IMR-90 (cell line): ENCODE measurements at regions not wholly inside any gene's neighbourhood (a gene's known extent, or its start where the extent isn't known, plus 50 kb on each side); places are given as distances from the start of the nearest gene placed in this dataset.

Source experiments
- ATAC-seq: fragments of 200-7000 bp; cut with Tn5 transposase; 2 replicates; pipeline ENCODE4 v1.9.1; 2020; ENCODE audit warnings: low read depth, mild to moderate bottlenecking, moderate library complexity
- BruUV-seq: library from RNA; stranded (reverse); fragments of 400-500 nt; replicated peaks from 2 replicates; lab custom pipeline; 2021; lab: Mats Ljungman, UMichigan
- CTCF ChIA-PET: fragments of 300-600 bp; formaldehyde crosslinking; extraction: SDS; loops from one replicate; lab custom pipeline; 2021; ENCODE audit warnings: antibody characterized with exemption; lab: Yijun Ruan, JAX
- POLR2A ChIA-PET: fragments of 300-600 bp; sonication (Branson Sonifier 250); formaldehyde crosslinking; loops from one replicate; lab custom pipeline; 2022; ENCODE audit warnings: antibody characterized with exemption; ENCODE audit not compliant: unreplicated experiment; lab: Charles Lee
- DNase-seq: peaks from one replicate; pipeline ENCODE4 v3.0.0; 2013
- H2AFZ ChIP-seq: replicated peaks from 2 replicates; pipeline ENCODE3; 2013; ENCODE audit warnings: low read length, mild to moderate bottlenecking; ENCODE audit not compliant: poor library complexity
- H2AK5ac ChIP-seq: 2 replicates; pipeline ENCODE4 v1.6.1; 2013; ENCODE audit warnings: low read depth, low read length, inconsistent platforms
- H2AK9ac ChIP-seq: replicated peaks from 2 replicates; pipeline ENCODE3; 2013; ENCODE audit warnings: mild to moderate bottlenecking, low read depth, low read length, moderate library complexity; ENCODE audit not compliant: poor library complexity
- H2BK120ac ChIP-seq: 2 replicates; pipeline ENCODE4 v1.6.1; 2013; ENCODE audit warnings: low read depth, low read length, inconsistent platforms
- H2BK15ac ChIP-seq: 3 replicates; pipeline ENCODE4 v1.6.1; 2013; ENCODE audit warnings: low read depth, low read length, inconsistent platforms
- H2BK20ac ChIP-seq: 2 replicates; pipeline ENCODE4 v1.6.1; 2013; ENCODE audit warnings: low read depth, mild to moderate bottlenecking, inconsistent platforms, low read length, moderate library complexity
- H2BK5ac ChIP-seq: 2 replicates; pipeline ENCODE4 v1.6.1; 2013; ENCODE audit warnings: mild to moderate bottlenecking, low read depth, low read length, inconsistent platforms; ENCODE audit not compliant: poor library complexity, severe bottlenecking
- H3K14ac ChIP-seq: replicated peaks from 2 replicates; pipeline ENCODE4 v1.6.1; 2013; ENCODE audit warnings: low read depth, low read length, inconsistent platforms
- H3K18ac ChIP-seq: 2 replicates; pipeline ENCODE4 v1.6.1; 2013; ENCODE audit warnings: low read depth, low read length, control low read depth
- H3K23ac ChIP-seq: 2 replicates; pipeline ENCODE4 v1.6.1; 2013; ENCODE audit warnings: low read depth, low read length, inconsistent platforms
- H3K27ac ChIP-seq: 2 replicates; pipeline ENCODE4 v1.5.1; 2013; ENCODE audit warnings: mild to moderate bottlenecking, control low read depth, low read length; ENCODE audit not compliant: insufficient read depth
- H3K27me3 ChIP-seq: 2 replicates; pipeline ENCODE4 v1.6.1; 2013; ENCODE audit warnings: low read length; ENCODE audit not compliant: control insufficient read depth, insufficient read depth
- H3K36me3 ChIP-seq: 2 replicates; pipeline ENCODE4 v1.6.1; 2013; ENCODE audit warnings: low read length, mixed read lengths; ENCODE audit not compliant: control insufficient read depth, insufficient read depth
- H3K4ac ChIP-seq: 2 replicates; pipeline ENCODE4 v1.6.1; 2013; ENCODE audit warnings: low read depth, low read length, inconsistent platforms
- H3K4me1 ChIP-seq: 2 replicates; pipeline ENCODE4 v1.6.1; 2013; ENCODE audit warnings: low read length, mixed read lengths; ENCODE audit not compliant: control insufficient read depth, insufficient read depth
- H3K4me2 ChIP-seq: 2 replicates; pipeline ENCODE4 v1.6.1; 2013; ENCODE audit warnings: low read depth, mild to moderate bottlenecking, control low read depth, low read length, moderate library complexity
- H3K4me3 ChIP-seq: 2 replicates; pipeline ENCODE4 v1.5.1; 2013; ENCODE audit warnings: low read depth, mild to moderate bottlenecking, control low read depth, low read length, moderate library complexity; ENCODE audit not compliant: insufficient read depth
- H3K56ac ChIP-seq: 2 replicates; pipeline ENCODE4 v1.6.1; 2013; ENCODE audit warnings: low read length, inconsistent platforms; ENCODE audit not compliant: insufficient read depth; ENCODE audit errors: extremely low read depth
- H3K79me1 ChIP-seq, 2 experiments: 2 replicates each; pipeline ENCODE4 v1.6.1; 2013; ENCODE audit warnings: low read length in 2 of 2, inconsistent platforms in 1 of 2, low read depth in 1 of 2
- H3K9ac ChIP-seq: 2 replicates; pipeline ENCODE4 v1.6.1; 2013; ENCODE audit warnings: low read depth, low read length, control low read depth
- H3K9me1 ChIP-seq: 2 replicates; pipeline ENCODE4 v1.6.1; 2013; ENCODE audit warnings: low read length, inconsistent platforms; ENCODE audit not compliant: insufficient read depth
- H3K9me3 ChIP-seq: 2 replicates; pipeline ENCODE4 v1.6.1; 2013; ENCODE audit warnings: low read length; ENCODE audit not compliant: control insufficient read depth, insufficient read depth
- H4K20me1 ChIP-seq: 2 replicates; pipeline ENCODE4 v1.6.1; 2013; ENCODE audit warnings: low read length, inconsistent platforms; ENCODE audit not compliant: insufficient read depth
- H4K5ac ChIP-seq: 2 replicates; pipeline ENCODE4 v1.6.1; 2013; ENCODE audit warnings: mild to moderate bottlenecking, low read depth, low read length, control low read depth
- H4K8ac ChIP-seq, 2 experiments: 2 replicates each; pipeline ENCODE4 v1.6.1; 2013; ENCODE audit warnings: low read depth in 2 of 2, low read length in 2 of 2, control low read depth in 1 of 2, inconsistent platforms in 1 of 2
- H4K91ac ChIP-seq: 2 replicates; pipeline ENCODE4 v1.6.1; 2013; ENCODE audit warnings: low read depth, low read length, inconsistent platforms; ENCODE audit not compliant: insufficient read depth
- CHD1 ChIP-seq: IDR thresholded peaks from 2 replicates; pipeline ENCODE4 v1.6.1; 2012; ENCODE audit warnings: low read depth, low read length, improper control_type of control experiment
- MAFK ChIP-seq: IDR thresholded peaks from 2 replicates; pipeline ENCODE4 v1.6.1; 2012; ENCODE audit warnings: low read depth, low read length, improper control_type of control experiment
- MAZ ChIP-seq: IDR thresholded peaks from 2 replicates; pipeline ENCODE4 v1.6.1; 2012; ENCODE audit warnings: low read depth, mild to moderate bottlenecking, low read length, improper control_type of control experiment, moderate library complexity, borderline replicate concordance
- MXI1 ChIP-seq: IDR thresholded peaks from 2 replicates; pipeline ENCODE4 v1.6.1; 2012; ENCODE audit warnings: low read depth, mild to moderate bottlenecking, low read length, moderate library complexity, borderline replicate concordance
- NFE2L2 ChIP-seq: fragments of 150-350 bp; IDR thresholded peaks from 2 replicates; pipeline ENCODE4 v1.6.1; 2016; ENCODE audit warnings: low read depth, mild to moderate bottlenecking, low read length
- POLR2A ChIP-seq: IDR thresholded peaks from 2 replicates; pipeline ENCODE4 v1.6.1; 2012; ENCODE audit warnings: mild to moderate bottlenecking, low read depth, low read length
- RAD21 ChIP-seq: IDR thresholded peaks from 2 replicates; pipeline ENCODE4 v1.6.1; 2012; ENCODE audit warnings: low read length, improper control_type of control experiment
- RCOR1 ChIP-seq: IDR thresholded peaks from 2 replicates; pipeline ENCODE4 v1.6.1; 2012; ENCODE audit warnings: mild to moderate bottlenecking, low read length, improper control_type of control experiment; ENCODE audit not compliant: insufficient replicate concordance
- RFX5 ChIP-seq: IDR thresholded peaks from 2 replicates; pipeline ENCODE4 v1.8.0; 2012; ENCODE audit warnings: low read depth, mild to moderate bottlenecking, low read length, moderate library complexity
- WGBS, 2 experiments: methylation state at CpG; one replicate each; pipeline versions ENCODE4 v1.1.5 to v1.1.7; 2013; ENCODE audit warnings: missing lambda C conversion rate in 2 of 2; ENCODE audit not compliant: insufficient read length in 1 of 2; ENCODE audit errors: extremely low coverage in 2 of 2; 5-methylcytosine and 5-hydroxymethylcytosine counted together
- dilution Hi-C: fragments of 300-500 bp; cut with HindIII; formaldehyde crosslinking; loops from one replicate; pipeline ENCODE4 v1.14.3; 2018; ENCODE audit warnings: low sequenced_read_pairs; ENCODE audit not compliant: unreplicated experiment
- in situ Hi-C: fragments of 300-500 bp; cut with MboI; formaldehyde crosslinking; loops from 3 replicates; pipeline ENCODE4 v1.14.3; 2019; ENCODE audit warnings: low sequenced_read_pairs, inconsistent platforms, mixed read lengths
- intact Hi-C: fragments of 100-400 bp; cut with micrococcal nuclease; formaldehyde crosslinking; loops from 2 replicates; pipeline ENCODE4 v1.10.0; 2022
- TF ChIP-seq, protein P1 (sequence below): conservative IDR thresholded peaks from 2 replicates; pipeline ENCODE4 v1.5.1; 2012; ENCODE audit warnings: mild to moderate bottlenecking, low read depth, low read length, improper control_type of control experiment
- TF ChIP-seq, protein P2 (sequence below): fragments of 150-350 bp; IDR thresholded peaks from 2 replicates; pipeline ENCODE4 v1.6.1; 2016; ENCODE audit warnings: low read depth, mild to moderate bottlenecking, low read length, moderate library complexity, borderline replicate concordance
- TF ChIP-seq, protein P3 (sequence below): fragments of 150-350 bp; IDR thresholded peaks from 2 replicates; pipeline ENCODE4 v1.6.1; 2017; ENCODE audit warnings: mild to moderate bottlenecking, antibody characterized with exemption, low read length, low read depth

DNA sequence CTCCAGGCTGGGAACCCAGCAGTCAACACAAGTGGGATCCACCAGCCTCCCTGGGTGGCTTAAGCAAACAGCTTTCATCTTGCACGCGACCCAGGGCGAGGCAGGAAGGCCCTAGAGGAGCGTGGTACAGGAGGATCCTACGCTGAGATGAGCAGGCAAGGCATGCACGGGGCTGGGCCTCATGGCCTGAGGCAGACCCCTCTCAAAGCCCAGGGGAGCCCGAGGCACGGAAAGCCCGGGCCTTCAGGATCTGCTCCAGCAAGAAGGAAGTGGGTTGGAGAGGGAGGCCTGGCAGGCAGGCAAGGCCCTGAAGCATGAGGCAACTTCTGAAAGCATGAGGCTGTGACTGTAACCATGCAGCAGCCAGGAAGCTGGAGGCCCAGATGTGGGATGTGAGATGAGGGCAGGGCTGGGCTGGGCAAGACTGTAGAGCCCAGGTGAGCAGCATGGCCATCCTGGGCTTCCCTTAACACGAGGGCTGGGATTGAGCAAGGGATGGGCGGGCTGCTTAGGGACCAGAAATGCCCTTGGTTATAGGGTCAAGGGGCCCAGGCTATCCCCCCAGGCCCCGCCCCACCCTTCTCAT is 338.7 kb downstream of the C16orf95 start:
- Histone ChIP-seq H3K27ac (no peak overlapping the region), H3K23ac (no peak overlapping the region), H3K9ac (no peak overlapping the region), H2BK15ac (no peak overlapping the region), H2AK5ac (no peak overlapping the region), H2BK5ac (no peak overlapping the region), H4K5ac (no peak overlapping the region), H4K91ac (no peak overlapping the region), H3K9me3 (peaks cover 6% of the 10 kb centered on the region; the same call in 1 of the 2 replicates), H3K14ac (no peak overlapping the region), H3K36me3 (no peaks in the 10 kb centered on the region), H2BK120ac (no peak overlapping the region), H2BK20ac (no peak overlapping the region), H3K79me1 (no peaks in the 10 kb centered on the region), H2AFZ (peak overlapping the region; percentile 60), H3K4me1 (peaks cover 3% of the 10 kb centered on the region), H4K20me1 (no peaks in the 10 kb centered on the region), H3K4ac (no peak overlapping the region), H3K4me3 (no peak overlapping the region), H3K4me2 (no peak overlapping the region), H3K18ac (no peak overlapping the region), H3K27me3 (peaks cover 4% of the 10 kb centered on the region; the same call in 1 of the 2 replicates), H4K8ac (no peak overlapping the region), H3K56ac (no peak overlapping the region), H3K9me1 (peaks cover 7% of the 10 kb centered on the region), H2AK9ac (no peak overlapping the region)
- ChIA-PET POLR2A (no interaction called here), CTCF (no interaction called here)
- in situ Hi-C loops (no loop called here), dilution Hi-C loops (no loop called here), intact Hi-C loops (no loop called here)
- no peak for DNase-seq
- TF ChIP-seq MXI1 (no peak), RCOR1 (no peak), MAFK (no peak), NFE2L2 (no peak), CHD1 (no peak), POLR2A (no peak), RAD21 (no peak), MAZ (no peak), RFX5 (no peak)
- TF ChIP-seq, protein P1, sequence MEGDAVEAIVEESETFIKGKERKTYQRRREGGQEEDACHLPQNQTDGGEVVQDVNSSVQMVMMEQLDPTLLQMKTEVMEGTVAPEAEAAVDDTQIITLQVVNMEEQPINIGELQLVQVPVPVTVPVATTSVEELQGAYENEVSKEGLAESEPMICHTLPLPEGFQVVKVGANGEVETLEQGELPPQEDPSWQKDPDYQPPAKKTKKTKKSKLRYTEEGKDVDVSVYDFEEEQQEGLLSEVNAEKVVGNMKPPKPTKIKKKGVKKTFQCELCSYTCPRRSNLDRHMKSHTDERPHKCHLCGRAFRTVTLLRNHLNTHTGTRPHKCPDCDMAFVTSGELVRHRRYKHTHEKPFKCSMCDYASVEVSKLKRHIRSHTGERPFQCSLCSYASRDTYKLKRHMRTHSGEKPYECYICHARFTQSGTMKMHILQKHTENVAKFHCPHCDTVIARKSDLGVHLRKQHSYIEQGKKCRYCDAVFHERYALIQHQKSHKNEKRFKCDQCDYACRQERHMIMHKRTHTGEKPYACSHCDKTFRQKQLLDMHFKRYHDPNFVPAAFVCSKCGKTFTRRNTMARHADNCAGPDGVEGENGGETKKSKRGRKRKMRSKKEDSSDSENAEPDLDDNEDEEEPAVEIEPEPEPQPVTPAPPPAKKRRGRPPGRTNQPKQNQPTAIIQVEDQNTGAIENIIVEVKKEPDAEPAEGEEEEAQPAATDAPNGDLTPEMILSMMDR, result no peak
- TF ChIP-seq, protein P2, sequence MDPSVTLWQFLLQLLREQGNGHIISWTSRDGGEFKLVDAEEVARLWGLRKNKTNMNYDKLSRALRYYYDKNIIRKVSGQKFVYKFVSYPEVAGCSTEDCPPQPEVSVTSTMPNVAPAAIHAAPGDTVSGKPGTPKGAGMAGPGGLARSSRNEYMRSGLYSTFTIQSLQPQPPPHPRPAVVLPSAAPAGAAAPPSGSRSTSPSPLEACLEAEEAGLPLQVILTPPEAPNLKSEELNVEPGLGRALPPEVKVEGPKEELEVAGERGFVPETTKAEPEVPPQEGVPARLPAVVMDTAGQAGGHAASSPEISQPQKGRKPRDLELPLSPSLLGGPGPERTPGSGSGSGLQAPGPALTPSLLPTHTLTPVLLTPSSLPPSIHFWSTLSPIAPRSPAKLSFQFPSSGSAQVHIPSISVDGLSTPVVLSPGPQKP, result no peak
- TF ChIP-seq, protein P3, sequence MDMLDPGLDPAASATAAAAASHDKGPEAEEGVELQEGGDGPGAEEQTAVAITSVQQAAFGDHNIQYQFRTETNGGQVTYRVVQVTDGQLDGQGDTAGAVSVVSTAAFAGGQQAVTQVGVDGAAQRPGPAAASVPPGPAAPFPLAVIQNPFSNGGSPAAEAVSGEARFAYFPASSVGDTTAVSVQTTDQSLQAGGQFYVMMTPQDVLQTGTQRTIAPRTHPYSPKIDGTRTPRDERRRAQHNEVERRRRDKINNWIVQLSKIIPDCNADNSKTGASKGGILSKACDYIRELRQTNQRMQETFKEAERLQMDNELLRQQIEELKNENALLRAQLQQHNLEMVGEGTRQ, result no peak
- BruUV-seq, result no TSS peak
- 100% methylated on average over 2 of the region's 12 CpGs; no CpG with 5 or more reads in 1 of the 2 experiments for WGBS, 2 experiments
- ATAC-seq, result no peak
